ENCODE measurements at regions not wholly inside any gene's neighbourhood (a gene's known extent, or its start where the extent isn't known, plus 50 kb on each side); places are given as distances from the start of the nearest gene placed in this dataset.
A peak's percentile ranks its signal among the peaks of the same experiment; 100 is the strongest.

- in situ Hi-C loops (cut with MboI; ENCODE audit: low sequenced_read_pairs) = loop anchor here (25.0 kb wide), 1 partner anchor 995 kb away; the partner anchor contains the start of gene CLMP
- no TSS peak for BruUV-seq (replicated peaks)
- CTCF ChIA-PET = interaction anchor here (1.2 kb wide), 1 partner anchor 12 kb away, joined by 3 read pairs; no protein-coding TSS in a partner anchor
Observed at GRCh38 chr11:122192634-122193255, 76.7 kb upstream of the BLID start.

More at GRCh38 chr11:122192634-122193255, 76.7 kb upstream of the BLID start:
- Histone ChIP-seq H2BK15ac (ENCODE audit: low read depth, low read length) (peak overlapping the region; percentile 98), H2AK9ac (replicated peaks; ENCODE audit: low read depth, low read length, poor library complexity) (peak overlapping the region; percentile 51), H3K14ac (replicated peaks; ENCODE audit: low read depth, low read length) (peak overlapping the region; percentile 82), H3K4me3 (ENCODE audit: insufficient read depth, low read depth, low read length) (no peak overlapping the region), H3K23ac (ENCODE audit: low read depth, low read length) (peak overlapping the region; percentile 92), H2AFZ (replicated peaks; ENCODE audit: low read length, poor library complexity) (no peak overlapping the region), H2BK20ac (ENCODE audit: low read depth, low read length) (peak overlapping the region; percentile 98), H3K27me3 (ENCODE audit: control insufficient read depth, insufficient read depth, low read length) (no peaks in the 10 kb centered on the region), H3K9ac (ENCODE audit: low read depth, low read length) (peak overlapping the region; percentile 73), H4K91ac (ENCODE audit: insufficient read depth, low read depth, low read length) (peak overlapping the region; percentile 100), H3K79me1 (ENCODE audit: low read depth in 1 of 2, low read length in 2 of 2) (peaks cover 23 to 62% of the 10 kb centered on the region in 2 experiments), H4K5ac (ENCODE audit: low read depth, low read length) (peak overlapping the region; percentile 94), H2BK120ac (ENCODE audit: low read depth, low read length) (peak overlapping the region; percentile 98), H2AK5ac (ENCODE audit: low read depth, low read length) (peak overlapping the region; percentile 99), H3K36me3 (ENCODE audit: control insufficient read depth, insufficient read depth, low read length) (peaks cover 14% of the 10 kb centered on the region), H3K9me1 (ENCODE audit: insufficient read depth, low read length) (peaks cover 10% of the 10 kb centered on the region), H3K4ac (ENCODE audit: low read depth, low read length) (peak overlapping the region; percentile 99), H4K20me1 (ENCODE audit: insufficient read depth, low read length) (no peaks in the 10 kb centered on the region), H3K27ac (ENCODE audit: insufficient read depth, low read length) (peak overlapping the region; percentile 97), H3K18ac (ENCODE audit: low read depth, low read length) (peak overlapping the region; percentile 98), H4K8ac (ENCODE audit: low read depth in 2 of 2, low read length in 2 of 2) (peak overlapping the region; percentile 76 to 94), H3K9me3 (ENCODE audit: control insufficient read depth, insufficient read depth, low read length) (no peaks in the 10 kb centered on the region), H2BK5ac (ENCODE audit: low read depth, low read length, poor library complexity, severe bottlenecking) (peak overlapping the region; percentile 99), H3K4me2 (ENCODE audit: low read depth, low read length) (peak overlapping the region; percentile 47; the same call in 1 of the 2 replicates), H3K4me1 (ENCODE audit: control insufficient read depth, insufficient read depth, low read length) (peaks cover 29% of the 10 kb centered on the region), H3K56ac (ENCODE audit: extremely low read depth, insufficient read depth, low read length) (peak overlapping the region; percentile 91)
- ATAC-seq (ENCODE audit: low read depth) = peak; percentile 0; the same call in 1 of the 2 replicates
- WGBS, 2 experiments (ENCODE audit: extremely low coverage in 2 of 2, insufficient read length in 1 of 2) = no CpG with 5 or more reads among the region's 3 CpGs
- POLR2A ChIA-PET (ENCODE audit: unreplicated experiment) = interaction anchor here (0.6 kb wide), 1 partner anchor 92 kb away, joined by 3 read pairs; no protein-coding TSS in a partner anchor
- peak; percentile 62 for DNase-seq
- intact Hi-C loops (cut with micrococcal nuclease) = no loop called here
- TF ChIP-seq MXI1 (IDR thresholded peaks at IDR 0.05; ENCODE audit: borderline replicate concordance, low read depth, low read length) = no peak
- no peak for TF ChIP-seq ELK1 (IDR thresholded peaks at IDR 0.05; ENCODE audit: borderline replicate concordance, low read depth, low read length)
- TF ChIP-seq FOS (IDR thresholded peaks at IDR 0.05; ENCODE audit: low read depth, low read length) = peak; percentile 21; the same call in 1 of the 2 replicates
- TF ChIP-seq NFE2L2 (IDR thresholded peaks at IDR 0.05; ENCODE audit: low read depth, low read length) = peak; percentile 64
- TF ChIP-seq CTCF (conservative IDR thresholded peaks at IDR 0.05; ENCODE audit: low read depth, low read length) = no peak
- no peak for TF ChIP-seq RAD21 (IDR thresholded peaks at IDR 0.05; ENCODE audit: low read length)
- TF ChIP-seq POLR2A (IDR thresholded peaks at IDR 0.05; ENCODE audit: low read depth, low read length) = no peak
- no peak for TF ChIP-seq MAFK (IDR thresholded peaks at IDR 0.05; ENCODE audit: low read depth, low read length)
- dilution Hi-C loops (cut with HindIII; ENCODE audit: low sequenced_read_pairs, unreplicated experiment) = no loop called here
